Transverse colon (tissue), 4 donors: ENCODE measurements at regions not wholly inside any gene's neighbourhood (a gene's known extent, or its start where the extent isn't known, plus 50 kb on each side); places are given as distances from the start of the nearest gene placed in this dataset.

ENCODE experiments used
- CTCF ChIP-seq, 5 experiments: fragments of 200-600 bp in 3 of 5; fragments of 450-650 bp in 2 of 5; sonication (generic) in 3 of 5; IDR thresholded peaks; 1 replicate in 2 of 5; 2 replicates in 3 of 5; pipeline ENCODE4 v1.5.1; 2016 to 2017; ENCODE audit warnings: antibody characterized with exemption in 5 of 5, inconsistent platforms in 3 of 5, mild to moderate bottlenecking in 2 of 5, moderate library complexity in 1 of 5
- EP300 ChIP-seq: sonication (generic); formaldehyde crosslinking; IDR thresholded peaks from one replicate; pipeline ENCODE4 v1.6.1; 2017; ENCODE audit warnings: antibody characterized with exemption, low read depth
- POLR2A ChIP-seq: fragments of 450-650 bp; IDR thresholded peaks from one replicate; pipeline ENCODE4 v1.6.1; 2016; ENCODE audit warnings: antibody characterized with exemption, mild to moderate bottlenecking, moderate library complexity
- POLR2AphosphoS5 ChIP-seq, 3 donors: sonication (generic); formaldehyde crosslinking; IDR thresholded peaks; one replicate each; pipeline ENCODE4 v1.6.1; 2016; ENCODE audit warnings: antibody characterized with exemption in 3 of 3

GRCh38 chr3:102089904-102090720, 240.8 kb downstream of the NFKBIZ start:
- no peak for TF ChIP-seq POLR2A
- no peak for TF ChIP-seq CTCF (IDR thresholded peaks at IDR 0.05)
- peak; percentile 61 to 74 (median 63) for TF ChIP-seq POLR2AphosphoS5 (IDR thresholded peaks at IDR 0.05)
- TF ChIP-seq EP300: peak; percentile 89
